Liver (tissue), 8 donors: ENCODE measurements at regions not wholly inside any gene's neighbourhood (a gene's known extent, or its start where the extent isn't known, plus 50 kb on each side); places are given as distances from the start of the nearest gene placed in this dataset.

Source experiments
- DNase-seq: peaks from one replicate; pipeline ENCODE4 v3.0.0-alpha.2; 2017; ENCODE audit warnings: low spot score
- H3K27ac ChIP-seq, 2 donors: one replicate each; pipeline ENCODE4 v1.7.0; 2013; ENCODE audit warnings: inconsistent platforms in 2 of 2, low read length in 2 of 2, control low read depth in 1 of 2, low read depth in 1 of 2, mild to moderate bottlenecking in 1 of 2
- H3K27me3 ChIP-seq, 4 donors: one replicate each; pipeline versions ENCODE4 v1.6.1 to v1.7.0; 2013; ENCODE audit warnings: low read length in 3 of 4, inconsistent platforms in 1 of 4, mild to moderate bottlenecking in 1 of 4, moderate library complexity in 1 of 4; ENCODE audit not compliant: control insufficient read depth in 4 of 4, insufficient read depth in 4 of 4
- H3K36me3 ChIP-seq, 4 donors: one replicate each; pipeline versions ENCODE4 v1.6.1 to v1.7.0; 2013; ENCODE audit warnings: low read length in 3 of 4, mild to moderate bottlenecking in 3 of 4, low read depth in 1 of 4, moderate library complexity in 1 of 4; ENCODE audit not compliant: control insufficient read depth in 4 of 4, insufficient read depth in 3 of 4
- H3K4me1 ChIP-seq, 4 donors: one replicate each; pipeline versions ENCODE4 v1.6.1 to v1.7.0; 2013; ENCODE audit warnings: low read length in 3 of 4, mild to moderate bottlenecking in 3 of 4, moderate library complexity in 1 of 4; ENCODE audit not compliant: control insufficient read depth in 4 of 4, insufficient read depth in 4 of 4
- H3K4me3 ChIP-seq, 3 donors: one replicate each; pipeline versions ENCODE4 v1.6.1 to v1.7.0; 2013; ENCODE audit warnings: low read length in 3 of 3, control low read depth in 1 of 3, low read depth in 1 of 3, mild to moderate bottlenecking in 1 of 3
- H3K9ac ChIP-seq, 2 donors: one replicate each; pipeline ENCODE4 v1.7.0; 2013; ENCODE audit warnings: low read length in 2 of 2, mild to moderate bottlenecking in 2 of 2, moderate library complexity in 2 of 2, control low read depth in 1 of 2, low read depth in 1 of 2
- H3K9me3 ChIP-seq, 4 donors: one replicate each; pipeline versions ENCODE4 v1.6.1 to v1.7.0; 2013; ENCODE audit warnings: low read length in 3 of 4; ENCODE audit not compliant: control insufficient read depth in 4 of 4
- CTCF ChIP-seq: fragments of 150-350 bp; IDR thresholded peaks from 2 replicates; pipeline ENCODE4 v1.5.1; 2017; ENCODE audit warnings: improper control_type of control experiment, low read depth, low read length; ENCODE audit not compliant: missing input control
- EGR1 ChIP-seq, 2 donors: IDR thresholded peaks; 2 replicates each; pipeline ENCODE4 v1.6.1; 2016 to 2018; ENCODE audit warnings: antibody characterized with exemption in 2 of 2, low read depth in 2 of 2
- FOXA1 ChIP-seq: IDR thresholded peaks from 2 replicates; pipeline ENCODE4 v1.6.1; 2016; ENCODE audit warnings: antibody characterized with exemption
- FOXA2 ChIP-seq: IDR thresholded peaks from 2 replicates; pipeline ENCODE4 v1.6.1; 2016; ENCODE audit warnings: antibody characterized with exemption
- GABPA ChIP-seq, 2 donors: IDR thresholded peaks in 1 of 2; conservative IDR thresholded peaks in 1 of 2; 2 replicates each; pipeline ENCODE4 v1.6.1; 2016; ENCODE audit warnings: antibody characterized with exemption in 2 of 2, mild to moderate bottlenecking in 1 of 2, moderate library complexity in 1 of 2
- HNF4A ChIP-seq, 2 donors: conservative IDR thresholded peaks; 2 replicates each; pipeline ENCODE4 v1.6.1; 2016; ENCODE audit warnings: antibody characterized with exemption in 2 of 2, mild to moderate bottlenecking in 2 of 2
- HNF4G ChIP-seq: IDR thresholded peaks from 2 replicates; pipeline ENCODE4 v1.6.1; 2016; ENCODE audit warnings: antibody characterized with exemption
- JUND ChIP-seq, 2 donors: IDR thresholded peaks; 2 replicates each; pipeline ENCODE4 v1.6.1; 2016; ENCODE audit warnings: antibody characterized with exemption in 2 of 2
- MAX ChIP-seq: IDR thresholded peaks from 2 replicates; pipeline ENCODE4 v1.6.1; 2016; ENCODE audit warnings: antibody characterized with exemption
- NR2F2 ChIP-seq: IDR thresholded peaks from 2 replicates; pipeline ENCODE4 v1.6.1; 2016; ENCODE audit warnings: antibody characterized with exemption
- RAD21 ChIP-seq, 2 donors: IDR thresholded peaks; 2 replicates each; pipeline ENCODE4 v1.6.1; 2016; ENCODE audit warnings: antibody characterized with exemption in 2 of 2, mild to moderate bottlenecking in 2 of 2
- REST ChIP-seq: IDR thresholded peaks from 2 replicates; pipeline ENCODE4 v1.6.1; 2016; ENCODE audit warnings: antibody characterized with exemption, mild to moderate bottlenecking
- RXRA ChIP-seq, 2 donors: IDR thresholded peaks; 2 replicates each; pipeline ENCODE4 v1.6.1; 2017 to 2018; ENCODE audit warnings: antibody characterized with exemption in 2 of 2, mild to moderate bottlenecking in 1 of 2
- SP1 ChIP-seq: IDR thresholded peaks from 2 replicates; pipeline ENCODE4 v1.6.1; 2018; ENCODE audit warnings: antibody characterized with exemption, mild to moderate bottlenecking
- TAF1 ChIP-seq: conservative IDR thresholded peaks from 2 replicates; pipeline ENCODE4 v1.6.1; 2016; ENCODE audit warnings: antibody characterized with exemption, mild to moderate bottlenecking
- YY1 ChIP-seq: IDR thresholded peaks from 2 replicates; pipeline ENCODE4 v1.6.1; 2016; ENCODE audit warnings: antibody characterized with exemption, mild to moderate bottlenecking
- ZBTB33 ChIP-seq: IDR thresholded peaks from 2 replicates; pipeline ENCODE4 v1.6.1; 2016; ENCODE audit warnings: antibody characterized with exemption
- WGBS: extraction: QIAGEN DNeasy Blood & Tissue Kit; methylation state at CpG from one replicate; pipeline ENCODE4 v1.1.7; 2013; 5-methylcytosine and 5-hydroxymethylcytosine counted together
- donor health status: healthy.
- donor health status: healthy.
- donor health status: healthy.
- donor health status: healthy.
- donor health status: healthy.

GRCh38 chr6:74971633-74972032 is 234.2 kb downstream of the COL12A1 start:
- H3K4me1 ChIP-seq = no peaks in the 10 kb centered on the region
- TF ChIP-seq TAF1 = no peak
- TF ChIP-seq EGR1 (IDR thresholded peaks at IDR 0.05; ENCODE audit: low read depth in 2 of 2) = no peak
- no peak for TF ChIP-seq CTCF
- no peak for TF ChIP-seq ZBTB33
- TF ChIP-seq FOXA2 = no peak
- TF ChIP-seq RXRA (IDR thresholded peaks at IDR 0.05) = no peak
- TF ChIP-seq HNF4G = no peak
- TF ChIP-seq SP1 = no peak
- no peak for TF ChIP-seq NR2F2
- TF ChIP-seq YY1 = no peak
- TF ChIP-seq FOXA1 = no peak
- no peak for TF ChIP-seq RAD21 (IDR thresholded peaks at IDR 0.05)
- TF ChIP-seq MAX = no peak
- TF ChIP-seq GABPA (IDR thresholded peaks at IDR 0.05 in 1 of 2, conservative IDR thresholded peaks at IDR 0.05 in 1 of 2) = no peak
- TF ChIP-seq JUND (IDR thresholded peaks at IDR 0.05) = no peak
- no peak for TF ChIP-seq REST

GRCh38 chr6:74969591-74970267 is 236.1 kb downstream of the COL12A1 start:
- TF ChIP-seq EGR1 (IDR thresholded peaks at IDR 0.05; ENCODE audit: low read depth in 2 of 2) (no peak), CTCF (no peak), RXRA (IDR thresholded peaks at IDR 0.05) (no peak), YY1 (no peak), HNF4G (no peak), REST (no peak), SP1 (no peak), FOXA2 (no peak), HNF4A (conservative IDR thresholded peaks at IDR 0.05) (no peak)
- no peak for DNase-seq
- no peak overlapping the region for H3K27ac ChIP-seq

More at GRCh38 chr6:74971633-74972032, 234.2 kb downstream of the COL12A1 start:
- no peaks in the 10 kb centered on the region for H3K27me3 ChIP-seq
- no peak overlapping the region for H3K4me3 ChIP-seq
- H3K36me3 ChIP-seq = no peaks in the 10 kb centered on the region
- DNase-seq = no peak
- no peaks in the 10 kb centered on the region for H3K9me3 ChIP-seq
- H3K9ac ChIP-seq = no peak overlapping the region
- H3K27ac ChIP-seq = no peak overlapping the region

More at GRCh38 chr6:74969591-74970267, 236.1 kb downstream of the COL12A1 start:
- WGBS = 46% methylated on average over 4 of the region's 4 CpGs
- Histone ChIP-seq H3K4me3 (no peak overlapping the region), H3K36me3 (no peaks in the 10 kb centered on the region), H3K9ac (no peak overlapping the region), H3K4me1 (no peaks in the 10 kb centered on the region), H3K27me3 (no peaks in the 10 kb centered on the region), H3K9me3 (peaks cover 0 to 3% (median 0%) of the 10 kb centered on the region in 4 donors)
